Astrocyte (in vitro differentiated cells and primary cell): ENCODE measurements at regions not wholly inside any gene's neighbourhood (a gene's known extent, or its start where the extent isn't known, plus 50 kb on each side); places are given as distances from the start of the nearest gene placed in this dataset.

Experiments
- EZH2 ChIP-seq: IDR thresholded peaks from 2 replicates; pipeline ENCODE4 v1.6.1; 2012; ENCODE audit warnings: mild to moderate bottlenecking, low read length, inconsistent platforms; ENCODE audit not compliant: insufficient read depth
- TF ChIP-seq, protein P1 (sequence below): IDR thresholded peaks from 2 replicates; pipeline ENCODE4 v1.5.1; 2011; ENCODE audit warnings: low read depth, mild to moderate bottlenecking, inconsistent platforms, low read length, moderate library complexity; ENCODE audit not compliant: insufficient read depth

DNA sequence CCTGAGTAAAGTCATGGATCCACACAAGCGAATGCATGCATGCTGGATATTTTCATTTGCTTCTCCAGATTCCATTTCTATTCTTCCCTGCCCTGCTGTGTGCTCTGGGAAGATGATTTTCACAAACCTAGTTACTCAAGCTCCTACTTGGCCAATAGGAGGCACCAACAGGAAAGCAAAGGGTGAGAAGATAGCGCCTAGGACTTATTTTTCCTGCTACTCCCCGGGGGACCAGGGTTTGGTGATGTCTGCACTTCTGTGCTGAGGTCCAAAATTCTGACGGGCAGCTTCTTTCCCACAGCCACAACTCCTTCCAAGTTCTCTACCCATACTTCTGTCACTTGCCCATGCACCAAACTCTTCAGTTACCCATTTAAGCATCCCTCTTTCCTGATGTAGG lies 509.3 kb upstream of the TENM4 start:
- TF ChIP-seq, protein P1, sequence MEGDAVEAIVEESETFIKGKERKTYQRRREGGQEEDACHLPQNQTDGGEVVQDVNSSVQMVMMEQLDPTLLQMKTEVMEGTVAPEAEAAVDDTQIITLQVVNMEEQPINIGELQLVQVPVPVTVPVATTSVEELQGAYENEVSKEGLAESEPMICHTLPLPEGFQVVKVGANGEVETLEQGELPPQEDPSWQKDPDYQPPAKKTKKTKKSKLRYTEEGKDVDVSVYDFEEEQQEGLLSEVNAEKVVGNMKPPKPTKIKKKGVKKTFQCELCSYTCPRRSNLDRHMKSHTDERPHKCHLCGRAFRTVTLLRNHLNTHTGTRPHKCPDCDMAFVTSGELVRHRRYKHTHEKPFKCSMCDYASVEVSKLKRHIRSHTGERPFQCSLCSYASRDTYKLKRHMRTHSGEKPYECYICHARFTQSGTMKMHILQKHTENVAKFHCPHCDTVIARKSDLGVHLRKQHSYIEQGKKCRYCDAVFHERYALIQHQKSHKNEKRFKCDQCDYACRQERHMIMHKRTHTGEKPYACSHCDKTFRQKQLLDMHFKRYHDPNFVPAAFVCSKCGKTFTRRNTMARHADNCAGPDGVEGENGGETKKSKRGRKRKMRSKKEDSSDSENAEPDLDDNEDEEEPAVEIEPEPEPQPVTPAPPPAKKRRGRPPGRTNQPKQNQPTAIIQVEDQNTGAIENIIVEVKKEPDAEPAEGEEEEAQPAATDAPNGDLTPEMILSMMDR, result no peak
- no peak for TF ChIP-seq EZH2
